Gastrocnemius medialis (tissue), 4 donors: ENCODE measurements at regions not wholly inside any gene's neighbourhood (a gene's known extent, or its start where the extent isn't known, plus 50 kb on each side); places are given as distances from the start of the nearest gene placed in this dataset.

Experiments
- POLR2A ChIP-seq, 2 donors: fragments of 450-650 bp; IDR thresholded peaks; one replicate each; pipeline ENCODE4 v1.6.1; 2017; ENCODE audit warnings: antibody characterized with exemption in 2 of 2, mild to moderate bottlenecking in 2 of 2, moderate library complexity in 2 of 2
- TF ChIP-seq, protein P1 (sequence below), 5 experiments: fragments of 450-650 bp in 3 of 5; fragments of 200-600 bp in 2 of 5; sonication (generic) in 2 of 5; IDR thresholded peaks in 4 of 5; conservative IDR thresholded peaks in 1 of 5; 1 replicate in 4 of 5; 2 replicates in 1 of 5; pipeline ENCODE4 v1.5.1; 2016 to 2019; ENCODE audit warnings: antibody characterized with exemption in 5 of 5, mild to moderate bottlenecking in 3 of 5, moderate library complexity in 3 of 5

DNA sequence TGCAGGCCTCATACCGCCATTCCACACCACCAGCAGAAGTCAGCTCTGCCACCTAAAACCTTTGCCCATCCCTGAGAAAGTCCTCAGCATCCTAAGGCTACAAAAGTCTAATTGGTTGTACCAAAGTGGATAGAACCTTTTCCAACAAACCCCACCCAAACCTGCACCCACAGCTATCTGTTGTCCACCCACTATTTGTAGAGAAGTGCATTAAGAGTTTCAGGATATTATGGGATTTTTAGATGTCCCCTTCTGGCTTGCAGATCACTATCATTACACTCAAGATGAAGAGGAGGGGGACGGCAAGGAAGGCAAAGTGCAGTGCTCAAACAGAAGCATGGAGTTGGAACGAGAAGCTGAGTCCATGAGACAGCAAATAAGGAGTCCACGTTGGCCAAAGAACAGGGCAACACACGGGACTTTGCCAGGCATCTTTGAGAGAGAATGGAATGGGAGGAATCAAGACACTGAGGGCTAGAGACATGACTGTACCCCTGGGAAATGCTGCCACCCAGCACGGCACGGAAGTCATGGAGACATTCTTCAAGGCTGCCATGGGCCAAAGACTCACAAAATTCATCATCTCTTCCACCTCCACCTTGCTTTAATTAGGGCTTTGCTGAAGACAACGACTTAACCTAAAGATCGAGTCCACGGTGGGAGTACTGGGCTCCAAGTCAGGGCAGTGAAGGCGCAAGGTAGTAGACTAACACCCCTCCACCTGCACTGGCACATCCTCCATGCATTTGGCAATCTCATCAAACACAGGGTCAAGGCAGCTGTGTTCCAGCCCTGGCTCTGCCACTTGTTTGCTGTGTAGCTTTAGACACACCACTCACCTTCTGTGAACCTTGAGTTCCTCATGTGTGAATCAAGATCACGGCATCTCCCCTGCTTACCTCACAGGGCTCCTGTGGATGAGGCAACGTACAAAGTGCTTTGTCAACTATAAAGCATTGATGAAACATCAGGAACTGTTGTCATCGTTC is 112.9 kb upstream of the TMEM45B start:
- TF ChIP-seq, protein P1, sequence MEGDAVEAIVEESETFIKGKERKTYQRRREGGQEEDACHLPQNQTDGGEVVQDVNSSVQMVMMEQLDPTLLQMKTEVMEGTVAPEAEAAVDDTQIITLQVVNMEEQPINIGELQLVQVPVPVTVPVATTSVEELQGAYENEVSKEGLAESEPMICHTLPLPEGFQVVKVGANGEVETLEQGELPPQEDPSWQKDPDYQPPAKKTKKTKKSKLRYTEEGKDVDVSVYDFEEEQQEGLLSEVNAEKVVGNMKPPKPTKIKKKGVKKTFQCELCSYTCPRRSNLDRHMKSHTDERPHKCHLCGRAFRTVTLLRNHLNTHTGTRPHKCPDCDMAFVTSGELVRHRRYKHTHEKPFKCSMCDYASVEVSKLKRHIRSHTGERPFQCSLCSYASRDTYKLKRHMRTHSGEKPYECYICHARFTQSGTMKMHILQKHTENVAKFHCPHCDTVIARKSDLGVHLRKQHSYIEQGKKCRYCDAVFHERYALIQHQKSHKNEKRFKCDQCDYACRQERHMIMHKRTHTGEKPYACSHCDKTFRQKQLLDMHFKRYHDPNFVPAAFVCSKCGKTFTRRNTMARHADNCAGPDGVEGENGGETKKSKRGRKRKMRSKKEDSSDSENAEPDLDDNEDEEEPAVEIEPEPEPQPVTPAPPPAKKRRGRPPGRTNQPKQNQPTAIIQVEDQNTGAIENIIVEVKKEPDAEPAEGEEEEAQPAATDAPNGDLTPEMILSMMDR (IDR thresholded peaks at IDR 0.05 in 4 of 5, conservative IDR thresholded peaks at IDR 0.05 in 1 of 5) = no peak
- no peak for TF ChIP-seq POLR2A (IDR thresholded peaks at IDR 0.05)
